Erythroblast (primary cell): ENCODE measurements at regions not wholly inside any gene's neighbourhood (a gene's known extent, or its start where the extent isn't known, plus 50 kb on each side); places are given as distances from the start of the nearest gene placed in this dataset.

Experiments
- GATA1 ChIP-seq: IDR thresholded peaks from 2 replicates; pipeline ENCODE4 v1.6.1; 2011; ENCODE audit warnings: low read depth, mild to moderate bottlenecking, control low read depth, low read length, moderate library complexity
- POLR2A ChIP-seq: IDR thresholded peaks from 2 replicates; pipeline ENCODE4 v1.6.1; 2011; ENCODE audit warnings: mild to moderate bottlenecking, low read length

DNA sequence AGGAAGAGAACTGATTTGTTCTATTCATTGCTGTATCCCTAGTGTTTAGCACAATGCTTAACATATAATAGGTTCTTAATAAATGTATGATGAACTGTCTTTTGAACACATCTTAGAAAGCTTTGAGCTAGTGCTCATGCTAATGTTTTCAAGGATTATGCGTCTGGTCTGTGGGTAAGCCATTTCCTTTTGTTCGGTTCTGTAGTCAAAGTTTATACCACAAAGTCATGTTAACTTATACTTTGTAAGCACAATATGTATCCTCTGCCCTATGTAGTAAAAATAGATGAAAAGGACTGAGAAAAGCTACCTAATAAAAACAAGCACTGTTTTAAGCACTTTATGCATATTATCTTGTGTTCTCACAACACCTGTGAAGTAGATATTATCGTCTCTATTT, 301.9 kb downstream of the GLUD2 start:
- TF ChIP-seq GATA1, result no peak
- TF ChIP-seq POLR2A, result no peak
